RKO (cell line): ENCODE measurements at regions not wholly inside any gene's neighbourhood (a gene's known extent, or its start where the extent isn't known, plus 50 kb on each side); places are given as distances from the start of the nearest gene placed in this dataset.

ENCODE experiments used
- DNase-seq: peaks from one replicate; pipeline ENCODE4 v3.0.0-alpha.2; 2016; ENCODE audit warnings: low spot score

DNA sequence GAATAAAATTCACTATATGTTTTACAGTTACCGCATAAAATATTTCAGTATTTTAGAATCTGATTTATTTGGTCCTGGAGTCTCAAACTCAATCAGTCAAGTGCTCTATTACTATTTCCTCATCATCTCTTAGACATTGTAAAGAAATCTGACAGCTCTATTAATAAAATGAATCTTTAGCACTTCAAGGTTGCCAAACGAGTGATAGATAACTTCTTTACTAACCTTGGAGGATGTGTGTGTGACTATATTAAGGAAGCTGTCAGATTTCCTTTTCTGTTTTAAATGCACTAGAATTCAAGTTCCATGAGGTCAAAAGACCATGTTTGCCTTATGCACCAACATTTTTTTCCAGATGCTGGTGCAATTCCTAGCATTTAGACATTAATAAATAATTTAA, 389.8 kb upstream of the AZI2 start:
- DNase-seq, result no peak

DNA sequence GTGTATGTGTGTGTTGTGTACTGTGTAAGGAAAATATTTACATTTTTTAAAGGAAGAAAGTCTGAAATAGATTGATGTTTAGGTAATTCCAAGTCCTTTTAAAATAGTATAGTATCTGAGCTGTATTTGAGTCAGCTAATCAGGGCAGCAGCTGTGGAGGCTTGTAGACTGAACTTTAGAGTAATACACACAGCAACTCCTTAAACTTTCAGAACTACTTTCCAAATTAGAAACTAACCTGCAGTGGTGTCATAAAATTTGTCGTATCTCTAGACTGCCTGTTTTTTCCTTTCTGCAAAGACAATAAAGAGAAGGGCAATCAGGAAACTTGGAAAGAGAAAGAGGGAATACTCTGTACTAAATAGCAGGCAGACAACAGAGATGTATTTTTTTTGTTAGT, 391.0 kb upstream of the AZI2 start:
- DNase-seq, result no peak

DNA sequence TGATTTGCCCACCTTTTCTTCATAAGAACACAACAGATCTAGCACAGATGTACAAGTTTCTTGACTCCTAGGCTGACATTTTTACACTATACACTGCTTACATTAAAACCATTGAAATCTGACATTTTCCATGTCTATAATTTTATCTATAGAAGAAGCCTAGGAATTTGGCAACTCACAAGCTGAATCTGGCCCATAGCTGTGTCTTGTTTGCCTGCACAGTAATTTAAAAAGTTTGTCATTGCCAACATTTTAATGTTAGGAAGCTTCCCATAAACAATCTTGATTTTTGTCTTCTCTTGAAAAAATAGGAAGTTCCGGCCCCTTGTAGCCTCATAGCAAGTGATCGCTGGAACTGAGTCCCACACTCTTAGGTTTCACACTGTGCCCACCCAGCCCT, 394.6 kb upstream of the AZI2 start:
- DNase-seq, result no peak

DNA sequence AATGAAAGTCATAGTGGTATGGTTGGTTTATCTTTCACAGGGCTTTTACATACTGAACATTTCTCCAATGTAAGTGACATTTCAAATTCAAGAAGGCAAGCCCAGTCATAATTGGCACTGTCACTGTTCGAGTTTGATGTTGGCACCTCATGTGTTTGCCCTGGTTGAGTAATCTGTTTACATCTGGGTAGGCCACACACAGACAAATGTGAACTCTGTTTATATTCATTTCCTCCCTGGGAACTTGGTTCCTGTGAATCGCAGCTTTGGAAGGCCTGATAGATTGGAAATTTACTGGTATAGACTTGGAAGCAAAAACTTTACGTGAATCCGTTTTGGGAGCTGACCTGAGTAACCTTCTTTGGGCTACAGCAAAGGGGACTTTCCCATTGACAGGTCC, 395.2 kb upstream of the AZI2 start:
- no peak for DNase-seq

DNA sequence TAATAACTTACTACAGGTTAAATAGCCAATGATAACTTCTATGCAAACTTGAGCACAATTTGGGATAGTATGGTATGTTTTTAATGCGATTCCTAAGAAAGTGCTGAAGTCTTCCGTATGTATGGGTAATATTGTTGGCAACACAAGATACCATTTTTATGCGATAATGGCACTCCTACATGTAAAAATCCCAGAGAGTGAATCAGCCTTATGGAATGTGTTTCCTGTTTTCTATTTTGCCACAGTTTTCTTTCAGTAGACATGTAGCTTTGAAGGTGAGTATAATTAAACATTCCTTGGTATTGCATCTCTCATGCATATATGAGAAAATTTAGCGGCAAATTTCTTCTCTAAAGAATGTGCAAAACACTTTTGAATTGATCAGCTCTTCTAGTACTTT, 396.8 kb upstream of the AZI2 start:
- no peak for DNase-seq

DNA sequence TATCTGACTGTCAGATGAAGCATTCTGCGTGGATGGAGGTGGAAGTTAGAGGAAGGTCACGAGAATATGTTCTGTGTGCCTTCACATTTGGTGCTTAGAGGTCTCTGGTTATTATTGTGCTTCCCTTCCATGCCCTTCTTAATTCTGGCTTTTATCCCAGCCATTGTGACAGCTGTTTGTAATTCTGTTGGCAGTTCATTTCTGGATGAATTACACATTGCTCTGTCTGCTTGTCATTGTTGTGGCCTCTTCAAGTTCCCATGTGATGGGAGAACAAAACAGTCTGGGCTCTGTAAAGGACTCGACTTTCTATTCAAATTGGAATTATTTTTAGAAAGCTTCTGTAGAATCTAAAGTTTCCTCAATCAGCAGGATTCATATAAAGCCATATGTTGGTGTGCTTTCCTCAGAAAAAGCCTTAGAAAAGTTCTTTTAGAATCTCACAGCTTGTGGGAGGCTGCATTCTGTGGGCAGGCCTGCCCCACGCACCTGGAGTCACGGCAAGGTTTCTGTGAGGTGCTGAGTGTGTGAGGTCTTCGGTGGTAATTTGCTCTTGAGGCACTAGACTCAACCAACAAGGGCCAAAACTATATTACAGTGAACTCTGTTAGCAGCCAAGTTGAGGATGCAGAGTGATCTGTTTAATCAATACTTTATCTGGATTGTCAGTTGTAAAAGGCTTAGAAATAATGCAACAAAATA, 397.4 kb upstream of the AZI2 start:
- no peak for DNase-seq

DNA sequence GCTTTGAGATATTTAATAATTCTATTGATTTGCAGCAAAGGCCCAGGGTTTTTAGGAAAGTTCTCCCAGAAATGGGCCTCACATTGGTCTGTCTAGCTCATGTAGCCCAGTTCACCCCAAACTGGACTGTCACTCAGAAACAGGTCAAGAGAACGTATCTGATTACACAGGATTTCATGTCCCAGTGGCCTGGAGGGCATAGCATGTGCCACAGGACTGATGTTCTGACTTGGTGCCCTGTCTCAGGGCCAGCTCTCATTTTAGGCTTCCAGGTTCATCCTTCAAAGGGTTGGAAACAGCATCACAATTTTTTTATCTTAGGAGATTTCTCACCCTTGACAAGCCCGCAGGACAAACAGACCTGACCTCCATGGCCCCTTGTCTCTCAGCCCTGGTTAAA, 398.4 kb upstream of the AZI2 start:
- DNase-seq, result no peak

DNA sequence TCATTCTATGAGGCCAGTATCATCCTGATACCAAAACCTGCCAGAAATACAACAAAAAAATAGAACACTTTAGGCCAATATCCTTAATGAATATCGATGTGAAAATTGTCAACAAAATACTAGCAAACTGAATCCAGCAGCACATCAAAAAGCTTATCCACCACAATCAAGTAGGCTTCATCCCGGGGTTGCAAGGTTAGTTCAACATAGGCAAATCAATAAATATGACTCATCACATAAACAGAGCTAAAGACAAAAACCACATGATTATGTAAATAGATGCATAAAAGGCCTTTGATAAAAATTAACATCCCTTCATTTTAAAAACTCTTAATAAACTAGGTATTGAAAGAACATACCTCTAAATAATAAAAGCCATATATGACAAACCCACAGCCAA, 403.2 kb upstream of the AZI2 start:
- no peak for DNase-seq

DNA sequence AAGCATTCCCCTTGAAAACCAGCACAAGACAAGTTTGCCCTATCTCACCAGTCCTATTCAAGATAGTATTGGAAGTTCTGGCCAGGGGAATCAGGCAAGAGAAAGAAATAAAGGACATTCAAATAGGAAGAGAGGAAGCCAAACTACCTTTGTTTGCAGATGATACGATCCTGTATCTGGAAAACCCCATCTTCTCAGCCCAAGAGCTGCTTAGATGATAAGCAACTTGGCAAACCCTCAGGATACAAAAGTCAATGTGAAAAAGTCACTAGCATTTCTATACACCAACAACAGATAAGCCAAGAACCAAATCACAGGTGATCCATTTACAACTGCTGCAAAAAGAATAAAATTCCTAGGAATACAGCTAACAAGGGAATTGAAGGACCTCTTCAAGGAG, 403.7 kb upstream of the AZI2 start:
- DNase-seq, result no peak

DNA sequence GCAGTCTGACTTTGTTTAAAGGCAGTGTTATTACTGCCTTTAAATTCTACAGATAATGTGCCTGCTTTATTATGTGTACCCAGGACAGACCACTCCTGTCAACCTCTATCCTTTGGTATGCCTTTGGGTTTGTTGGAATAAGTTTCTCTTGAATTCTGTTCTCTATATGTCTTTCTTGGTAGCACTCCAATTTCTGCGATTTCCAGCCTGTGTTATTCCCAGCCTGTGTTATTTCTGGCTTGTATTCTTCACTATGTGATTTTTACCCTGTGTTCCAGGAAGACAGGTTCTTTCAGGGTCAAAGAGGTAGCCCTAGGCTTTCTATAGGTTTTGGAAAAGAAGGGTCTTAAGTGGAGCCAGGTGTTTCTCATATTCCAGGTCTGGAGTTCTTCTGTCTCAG, 407.4 kb upstream of the AZI2 start:
- no peak for DNase-seq

DNA sequence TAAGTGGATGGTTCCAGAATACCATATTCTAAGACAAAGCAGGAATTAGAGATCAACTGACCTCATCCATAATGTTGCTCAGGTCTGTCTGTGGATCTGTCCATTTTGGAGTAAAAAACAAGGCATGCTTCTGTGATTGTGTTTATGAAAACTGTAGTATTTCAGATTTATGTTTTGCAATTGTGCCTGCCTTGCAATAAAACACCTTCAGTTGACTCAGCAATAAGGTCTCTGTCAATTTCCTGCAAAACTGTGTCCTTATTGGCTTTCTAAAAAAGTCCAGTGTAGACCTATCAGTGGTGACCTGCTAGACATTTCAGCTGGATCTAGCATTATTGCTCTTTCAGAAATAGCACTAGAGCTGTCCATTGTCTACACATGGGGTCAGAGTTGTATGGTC, 409.5 kb upstream of the AZI2 start:
- no peak for DNase-seq

DNA sequence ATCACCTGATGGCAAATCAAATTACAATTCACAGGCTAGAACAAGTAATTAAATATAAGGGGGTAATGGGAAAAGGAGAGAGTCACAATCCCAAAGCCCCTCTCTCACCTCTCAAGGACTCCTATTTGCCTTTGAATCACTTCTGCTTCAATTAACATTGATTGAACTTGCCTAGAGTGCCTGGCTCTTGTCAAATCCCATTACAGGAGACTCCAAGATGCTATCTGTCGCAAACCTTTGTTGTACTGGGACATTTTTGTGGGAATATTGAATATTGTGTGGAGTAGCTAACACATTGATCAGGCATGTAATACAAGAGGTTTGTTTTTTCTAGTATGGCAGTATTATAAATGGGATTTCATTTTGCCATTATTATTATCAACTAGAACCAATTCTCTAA, 412.8 kb upstream of the AZI2 start:
- no peak for DNase-seq

DNA sequence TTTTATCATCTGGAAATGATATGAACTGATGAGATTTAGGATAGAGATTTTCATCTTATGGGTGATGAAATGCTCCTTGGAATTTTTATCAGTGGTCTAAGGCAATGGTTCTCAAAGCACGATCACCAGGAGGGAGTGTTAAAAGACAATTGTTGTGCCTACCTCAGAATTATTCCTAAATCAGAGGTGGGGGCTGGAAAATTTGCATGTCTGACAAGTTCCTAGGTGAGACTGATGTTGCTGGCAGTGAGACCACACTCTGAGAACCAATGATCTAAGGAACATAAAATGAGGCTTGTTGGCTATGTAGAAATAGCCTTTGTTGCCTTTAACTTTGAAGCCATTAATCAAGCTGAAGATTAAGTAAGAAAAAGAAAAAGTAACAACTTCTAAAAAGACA, 416.6 kb upstream of the AZI2 start:
- DNase-seq, result no peak

DNA sequence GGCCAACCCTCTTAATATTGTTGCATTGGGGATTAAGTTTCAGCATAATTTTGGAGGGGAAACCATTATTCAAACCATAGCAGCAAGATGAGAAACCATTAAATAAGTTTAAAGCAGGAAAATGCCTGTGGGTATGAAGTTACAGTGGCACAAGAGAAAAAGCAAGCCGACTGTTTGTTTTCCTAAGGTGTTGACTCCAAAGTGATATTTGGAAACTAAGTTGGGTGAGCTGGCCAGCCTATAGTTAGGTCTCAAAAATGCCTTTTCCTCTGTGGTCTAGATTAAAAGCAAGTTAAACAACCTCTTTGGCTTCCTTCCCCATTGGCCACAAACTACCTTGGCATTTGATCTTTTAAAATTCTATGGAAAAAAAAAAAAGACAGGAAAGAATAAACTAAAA, 419.8 kb upstream of the AZI2 start:
- no peak for DNase-seq

DNA sequence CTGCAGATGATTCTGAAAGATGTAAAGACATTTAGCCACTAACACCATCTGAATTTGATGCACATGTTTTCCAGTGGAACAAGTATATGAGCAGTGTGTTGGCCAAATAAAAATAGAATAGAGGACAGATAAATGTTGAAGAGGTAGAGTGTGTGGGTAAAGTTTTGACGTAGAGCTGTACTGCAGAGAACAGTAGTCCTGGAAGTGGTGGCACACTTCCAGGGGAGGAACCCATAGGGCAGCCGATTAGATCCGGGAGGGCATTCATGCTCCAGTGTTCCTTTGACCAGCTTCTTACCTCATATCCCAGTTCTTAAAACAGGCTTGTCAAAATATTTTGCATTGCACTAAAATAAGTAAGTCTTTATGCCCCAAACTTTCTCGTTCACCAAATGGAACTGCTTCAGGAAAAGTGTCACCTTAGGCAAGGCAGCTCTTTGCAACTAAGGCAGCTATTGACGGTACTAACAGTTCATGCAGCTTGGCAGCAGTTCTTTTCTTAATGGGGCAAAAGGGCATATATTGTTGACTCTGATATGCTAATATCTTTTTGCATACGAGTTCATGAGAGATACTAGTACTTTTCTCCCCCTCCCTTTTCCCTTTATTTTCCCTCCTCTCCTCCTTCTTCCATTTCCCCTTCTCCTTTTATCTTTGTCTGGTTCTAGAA, 429.3 kb upstream of the AZI2 start:
- DNase-seq, result no peak

DNA sequence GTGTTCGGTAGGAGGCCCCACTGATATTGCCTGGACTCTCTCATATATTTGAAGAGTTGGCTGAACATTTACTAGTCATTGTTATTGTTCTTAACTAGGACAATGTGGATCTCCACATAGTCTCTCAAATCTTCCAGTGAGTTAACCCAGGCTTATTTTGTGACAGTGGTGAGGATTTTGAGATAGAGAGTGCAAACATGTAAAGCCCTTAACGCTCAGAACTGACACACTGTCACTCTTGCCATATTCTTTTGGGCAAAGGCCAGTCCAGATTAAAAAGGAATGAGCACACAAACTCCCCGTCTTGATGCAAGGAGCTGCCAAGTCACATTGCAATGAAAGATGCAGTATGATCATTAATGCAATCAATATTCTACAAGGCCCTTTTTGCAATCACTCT, 431.9 kb upstream of the AZI2 start:
- DNase-seq, result no peak

DNA sequence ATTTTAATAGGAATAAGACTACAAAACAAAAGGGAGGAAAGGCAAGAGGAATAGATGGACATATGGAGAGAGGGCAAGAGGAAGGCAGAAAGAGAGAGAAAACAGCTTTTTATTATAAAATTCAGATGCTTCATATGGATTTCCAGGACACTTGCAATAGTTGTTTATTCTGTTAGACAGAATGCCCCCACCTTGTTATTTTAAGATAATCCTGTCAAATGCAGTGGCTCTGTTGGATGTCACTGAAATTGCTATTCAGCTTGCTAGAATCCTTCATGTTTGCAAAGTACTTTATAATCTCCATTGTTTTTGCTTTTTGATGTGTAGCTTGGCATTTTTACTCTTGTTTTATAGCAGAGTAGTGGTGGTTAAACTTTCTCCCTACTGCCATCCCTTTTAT, 432.4 kb upstream of the AZI2 start:
- no peak for DNase-seq

DNA sequence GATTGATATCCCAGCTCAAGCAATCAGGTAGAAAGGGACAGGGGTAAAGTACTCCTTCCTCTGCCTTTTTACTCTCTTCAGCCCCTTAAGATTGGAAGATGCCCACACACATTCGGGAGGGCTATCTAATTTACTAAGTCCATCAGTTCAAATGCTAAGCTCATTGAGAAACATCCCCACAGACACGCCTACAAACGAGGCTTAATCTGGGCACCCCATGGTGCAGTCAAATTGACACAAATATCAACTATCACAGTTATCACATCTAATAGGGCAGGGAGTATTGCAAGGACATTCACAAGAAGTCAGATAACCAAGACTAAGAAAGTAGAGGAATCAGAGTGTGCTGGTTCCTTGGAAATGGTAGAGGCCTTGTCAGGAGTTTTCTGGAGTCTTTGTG, 437.8 kb upstream of the AZI2 start:
- no peak for DNase-seq

DNA sequence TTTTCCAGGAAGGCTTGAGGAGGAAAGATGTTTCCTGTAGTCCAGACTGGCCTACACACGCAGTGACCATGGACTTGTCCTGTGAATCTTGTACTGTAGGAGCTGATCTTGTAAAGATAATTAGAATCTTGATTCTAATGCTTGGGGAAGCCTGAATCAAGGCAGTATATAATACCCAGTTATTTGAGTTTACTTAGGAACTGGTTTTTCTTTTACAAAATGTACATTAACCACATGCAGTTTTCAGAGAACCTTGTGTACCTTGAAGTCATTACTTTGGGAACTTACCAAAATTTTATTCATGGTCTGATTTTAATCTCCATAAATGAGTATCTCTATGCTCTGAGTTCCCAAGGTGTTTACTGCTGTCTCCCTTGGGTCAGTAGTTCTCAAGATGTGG, 439.9 kb upstream of the AZI2 start:
- no peak for DNase-seq

DNA sequence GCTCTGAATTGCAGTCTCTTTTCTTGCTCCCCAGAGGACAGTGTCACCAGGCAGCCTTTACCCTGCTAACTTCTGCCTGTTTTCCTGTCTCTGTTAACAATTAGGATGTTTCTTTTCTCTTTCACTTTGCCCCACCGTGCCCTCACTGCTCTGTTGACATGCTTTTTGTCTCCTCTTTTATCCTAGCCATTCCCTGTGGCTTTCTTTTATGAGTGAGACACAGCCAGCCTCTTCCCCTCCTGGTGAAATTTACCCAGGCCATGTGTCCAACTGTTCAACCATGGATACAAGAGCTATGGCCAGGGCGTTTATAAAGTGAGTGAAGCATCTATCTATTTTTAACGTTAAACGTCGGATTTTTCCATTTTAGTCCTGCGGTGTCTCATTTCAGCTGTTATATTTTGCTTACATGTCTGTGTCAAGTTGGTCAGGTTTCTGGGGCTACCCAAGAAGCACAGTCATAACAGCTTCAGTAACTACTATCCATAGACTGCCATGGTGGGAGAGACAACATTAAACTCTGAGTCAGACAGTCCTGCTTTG, 443.2 kb upstream of the AZI2 start:
- DNase-seq, result no peak

DNA sequence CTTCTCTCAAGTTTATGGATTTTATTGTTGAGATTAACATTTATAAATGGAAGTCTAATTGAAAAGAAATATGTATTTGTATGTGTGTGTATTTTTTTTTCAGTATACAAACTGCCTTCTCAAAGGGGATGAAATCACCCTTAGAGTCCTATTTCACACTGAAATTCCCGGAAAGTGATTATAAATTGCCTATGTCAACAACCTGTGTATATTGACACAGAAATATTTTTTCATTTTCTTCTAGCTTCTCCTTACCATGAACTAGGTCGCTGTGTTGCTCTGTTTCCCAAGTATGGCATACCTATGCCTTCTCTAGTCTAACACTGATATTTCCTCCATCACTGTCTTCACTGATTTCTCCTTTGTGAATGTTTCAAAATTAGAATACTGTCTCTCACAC, 444.0 kb upstream of the AZI2 start:
- no peak for DNase-seq

DNA sequence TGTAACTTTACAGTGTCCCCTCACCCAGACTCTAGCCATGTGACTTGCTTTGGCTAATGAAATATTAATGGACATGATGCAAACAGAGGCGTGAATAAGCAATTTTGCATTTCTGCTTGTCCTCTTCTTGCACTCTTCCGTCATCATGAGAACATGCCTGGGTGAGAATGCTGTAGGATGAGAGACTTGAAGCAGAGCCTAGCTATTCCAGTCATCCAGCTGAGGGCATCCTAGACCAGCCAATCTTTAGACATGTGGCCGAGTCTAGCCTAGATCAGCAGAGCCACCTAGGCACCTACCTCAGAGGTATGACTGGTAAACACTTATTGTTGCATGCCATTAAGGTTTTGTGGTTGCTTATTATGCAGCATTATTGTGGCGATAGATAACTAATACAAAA, 450.5 kb upstream of the AZI2 start:
- no peak for DNase-seq

DNA sequence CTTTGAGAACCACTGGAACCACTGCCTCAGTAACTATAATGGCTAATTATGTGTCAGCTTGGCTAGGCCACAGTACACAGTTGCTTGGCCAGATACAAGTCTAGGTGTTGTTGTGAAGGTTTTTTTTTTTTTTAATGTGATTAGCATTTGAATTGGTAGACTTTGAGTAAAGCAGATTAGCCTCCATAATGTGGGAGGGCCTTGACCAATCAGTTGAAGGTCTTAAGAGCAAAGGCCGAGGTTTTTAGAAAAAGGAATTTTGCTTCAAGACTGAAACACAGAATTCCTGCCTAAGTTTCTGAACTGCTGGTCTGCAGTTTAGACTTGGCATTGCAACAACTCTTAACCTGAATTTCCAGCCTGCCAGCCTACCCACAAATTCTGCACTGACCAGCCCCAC, 451.6 kb upstream of the AZI2 start:
- DNase-seq, result no peak

DNA sequence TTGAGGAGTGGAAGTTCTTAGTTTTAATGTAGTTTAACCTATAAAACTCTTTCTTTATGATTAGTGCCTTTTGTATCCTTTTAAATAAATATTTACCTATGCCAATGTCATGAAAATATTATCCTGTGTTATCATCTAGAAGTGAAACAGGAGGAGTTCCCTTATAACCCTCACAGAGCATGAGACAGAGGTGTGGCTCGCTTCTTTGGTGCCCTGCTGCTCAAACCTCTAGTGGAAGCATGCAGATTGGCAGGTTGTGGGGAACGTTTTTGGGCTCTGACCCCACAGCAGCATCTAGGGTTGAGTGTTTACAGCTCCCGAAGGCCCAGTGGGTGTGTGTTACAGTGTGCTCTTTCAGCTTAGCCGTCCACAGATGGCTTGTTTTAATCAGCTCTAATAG, 459.4 kb upstream of the AZI2 start:
- DNase-seq, result no peak
